ENCODE measurements at regions not wholly inside any gene's neighbourhood (a gene's known extent, or its start where the extent isn't known, plus 50 kb on each side); places are given as distances from the start of the nearest gene placed in this dataset.
"Not testable (repeated sequence)": the region's sequence is repeated elsewhere in the genome, so short reads cannot be mapped to it uniquely, and the experiment has no call there.

DNA sequence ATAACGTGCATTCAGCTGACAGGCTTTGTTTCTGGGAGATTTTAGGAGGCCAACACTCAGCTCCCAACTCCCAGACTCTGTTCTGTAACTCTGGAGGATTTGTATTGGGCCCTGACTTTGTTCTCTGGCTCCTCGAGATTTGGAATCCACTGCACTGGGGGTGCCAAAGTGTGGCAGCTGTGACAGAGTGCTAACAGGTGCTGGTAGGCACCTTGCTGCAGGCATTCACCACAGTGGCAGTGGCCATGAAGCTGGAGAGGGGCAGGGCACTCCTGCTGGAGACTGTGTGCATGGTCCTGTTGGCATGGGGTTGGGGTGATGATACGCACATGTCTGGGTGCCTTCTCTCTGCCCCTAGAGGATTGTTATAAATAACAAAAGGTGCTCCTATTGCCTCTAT lies 1094.9 kb upstream of the SLIT2 start:
- Histone ChIP-seq H3K9me3 (no peaks in the 10 kb centered on the region), H3K27me3 (no peaks in the 10 kb centered on the region), H3K27ac (no peak overlapping the region), H3K4me1 (no peaks in the 10 kb centered on the region), H3K4me3 (no peak overlapping the region), H3K36me3 (no peaks in the 10 kb centered on the region)
- no peak for ATAC-seq
- DNase-seq, result no peak
- intact Hi-C loops (cut with DNase I; ENCODE audit: low total_unique reads), result no loop called here
- TF ChIP-seq, protein P1, sequence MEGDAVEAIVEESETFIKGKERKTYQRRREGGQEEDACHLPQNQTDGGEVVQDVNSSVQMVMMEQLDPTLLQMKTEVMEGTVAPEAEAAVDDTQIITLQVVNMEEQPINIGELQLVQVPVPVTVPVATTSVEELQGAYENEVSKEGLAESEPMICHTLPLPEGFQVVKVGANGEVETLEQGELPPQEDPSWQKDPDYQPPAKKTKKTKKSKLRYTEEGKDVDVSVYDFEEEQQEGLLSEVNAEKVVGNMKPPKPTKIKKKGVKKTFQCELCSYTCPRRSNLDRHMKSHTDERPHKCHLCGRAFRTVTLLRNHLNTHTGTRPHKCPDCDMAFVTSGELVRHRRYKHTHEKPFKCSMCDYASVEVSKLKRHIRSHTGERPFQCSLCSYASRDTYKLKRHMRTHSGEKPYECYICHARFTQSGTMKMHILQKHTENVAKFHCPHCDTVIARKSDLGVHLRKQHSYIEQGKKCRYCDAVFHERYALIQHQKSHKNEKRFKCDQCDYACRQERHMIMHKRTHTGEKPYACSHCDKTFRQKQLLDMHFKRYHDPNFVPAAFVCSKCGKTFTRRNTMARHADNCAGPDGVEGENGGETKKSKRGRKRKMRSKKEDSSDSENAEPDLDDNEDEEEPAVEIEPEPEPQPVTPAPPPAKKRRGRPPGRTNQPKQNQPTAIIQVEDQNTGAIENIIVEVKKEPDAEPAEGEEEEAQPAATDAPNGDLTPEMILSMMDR (IDR thresholded peaks at IDR 0.05 in 4 of 5, conservative IDR thresholded peaks at IDR 0.05 in 1 of 5), result no peak
- TF ChIP-seq POLR2A (IDR thresholded peaks at IDR 0.05), result no peak
- in situ Hi-C loops (cut with MboI; ENCODE audit: low sequenced_read_pairs in 4 of 4), result no loop called here

DNA sequence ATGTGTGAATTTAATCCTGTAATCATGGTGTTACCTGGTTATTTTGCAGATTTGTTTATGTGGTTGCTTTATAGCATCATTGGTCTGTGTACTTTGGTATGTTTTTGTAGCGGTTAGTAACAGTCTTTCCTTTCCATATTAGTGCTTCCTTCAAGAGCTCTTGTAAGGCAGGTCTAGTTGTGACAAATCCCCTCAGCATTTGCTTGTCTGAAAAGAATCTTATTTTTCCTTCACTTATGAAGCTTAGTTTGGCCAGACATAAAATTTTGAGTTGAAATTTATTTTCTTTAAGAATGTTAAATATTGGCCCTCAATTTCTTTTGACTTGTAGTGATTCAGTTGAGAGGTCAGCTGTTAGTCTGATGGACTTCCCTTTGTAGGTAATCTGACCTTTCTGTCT lies 1096.1 kb upstream of the SLIT2 start:
- DNase-seq (no peak), ATAC-seq (no peak)
- in situ Hi-C loops (cut with MboI; ENCODE audit: low sequenced_read_pairs in 4 of 4) (no loop called here), intact Hi-C loops (cut with DNase I; ENCODE audit: low total_unique reads) (no loop called here)
- TF ChIP-seq POLR2A (IDR thresholded peaks at IDR 0.05), result no peak
- TF ChIP-seq, protein P1 (IDR thresholded peaks at IDR 0.05 in 4 of 5, conservative IDR thresholded peaks at IDR 0.05 in 1 of 5), result no peak
- Histone ChIP-seq H3K4me1 (no peaks in the 10 kb centered on the region), H3K9me3 (no peaks in the 10 kb centered on the region), H3K36me3 (no peaks in the 10 kb centered on the region), H3K27me3 (no peaks in the 10 kb centered on the region), H3K4me3 (no peak overlapping the region), H3K27ac (no peak overlapping the region)

DNA sequence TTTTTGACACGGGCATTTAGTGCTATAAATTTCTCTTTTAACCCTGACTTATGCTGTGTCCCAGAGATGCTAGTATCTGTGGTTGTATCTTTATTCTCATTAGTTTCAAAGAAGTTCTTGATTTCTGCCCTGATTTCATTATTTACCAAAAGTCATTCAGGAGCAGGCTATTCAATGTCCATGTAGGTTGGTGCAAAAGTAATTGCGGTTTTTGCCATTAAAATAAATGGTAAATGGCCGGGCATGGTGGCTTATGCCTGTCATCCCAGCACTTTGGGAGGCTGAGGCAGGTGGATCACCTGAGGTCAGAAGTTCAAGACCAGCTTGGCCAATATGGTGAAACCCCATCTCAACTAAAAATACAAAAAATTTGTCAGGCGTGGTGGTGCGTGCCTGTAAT lies 1097.4 kb upstream of the SLIT2 start:
- H3K9me3 ChIP-seq; H3K27ac ChIP-seq; H3K36me3 ChIP-seq; intact Hi-C loops (cut with DNase I; ENCODE audit: low total_unique reads); H3K4me1 ChIP-seq; H3K4me3 ChIP-seq; DNase-seq; in situ Hi-C loops (cut with MboI; ENCODE audit: low sequenced_read_pairs in 4 of 4); H3K27me3 ChIP-seq; ATAC-seq: not testable (repeated sequence)

DNA sequence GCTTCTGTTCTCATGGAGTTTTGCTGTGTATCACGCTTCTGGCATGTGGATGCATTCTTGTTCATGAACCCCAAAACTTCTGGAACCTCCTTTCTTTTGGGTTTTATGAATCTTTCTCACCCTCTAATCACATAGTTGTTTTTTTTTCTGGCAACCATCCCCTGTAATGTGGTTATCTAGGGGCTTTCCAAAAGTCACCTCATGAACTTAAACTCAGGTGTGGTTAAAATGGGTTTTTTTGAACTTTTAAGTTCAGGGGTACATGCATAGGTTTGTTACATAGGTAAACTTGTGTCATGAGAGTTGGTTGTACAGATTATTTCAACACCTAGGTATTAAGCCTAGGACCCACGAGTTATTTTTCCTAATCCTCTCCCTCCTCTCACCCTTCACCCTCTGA lies 1099.4 kb upstream of the SLIT2 start:
- Histone ChIP-seq H3K27me3 (no peaks in the 10 kb centered on the region), H3K4me3 (no peak overlapping the region), H3K4me1 (no peaks in the 10 kb centered on the region), H3K36me3 (no peaks in the 10 kb centered on the region), H3K9me3 (no peaks in the 10 kb centered on the region), H3K27ac (no peak overlapping the region)
- DNase-seq (no peak), ATAC-seq (no peak)
- intact Hi-C loops (cut with DNase I; ENCODE audit: low total_unique reads) (no loop called here), in situ Hi-C loops (cut with MboI; ENCODE audit: low sequenced_read_pairs in 4 of 4) (no loop called here)
- TF ChIP-seq POLR2A (IDR thresholded peaks at IDR 0.05), result no peak
- TF ChIP-seq, protein P1 (IDR thresholded peaks at IDR 0.05 in 4 of 5, conservative IDR thresholded peaks at IDR 0.05 in 1 of 5), result no peak

DNA sequence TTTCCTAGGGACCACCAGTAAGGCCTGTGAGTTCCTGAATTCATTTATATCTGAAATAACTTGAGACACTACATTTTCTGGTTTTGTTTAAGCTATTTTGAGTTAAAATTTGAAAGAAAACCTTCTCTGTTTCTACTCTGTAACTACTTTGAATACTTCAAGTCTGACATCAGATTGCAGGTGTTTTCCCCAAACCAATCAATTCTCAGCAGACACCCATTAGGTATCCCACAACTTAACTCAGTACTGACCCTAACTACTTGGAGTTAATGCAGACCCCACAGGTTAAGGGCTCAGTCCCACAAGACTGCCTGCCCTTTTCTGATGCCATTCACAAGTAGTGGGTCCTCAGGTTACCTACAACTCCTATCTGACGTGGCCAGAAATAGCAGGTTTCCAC lies 1100.0 kb upstream of the SLIT2 start:
- DNase-seq (no peak), ATAC-seq (no peak)
- H3K4me1 ChIP-seq, result no peaks in the 10 kb centered on the region
- intact Hi-C loops (cut with DNase I; ENCODE audit: low total_unique reads) (no loop called here), in situ Hi-C loops (cut with MboI; ENCODE audit: low sequenced_read_pairs in 4 of 4) (no loop called here)
- H3K9me3 ChIP-seq, result no peaks in the 10 kb centered on the region
- H3K36me3 ChIP-seq, result no peaks in the 10 kb centered on the region
- H3K27me3 ChIP-seq, result no peaks in the 10 kb centered on the region
- H3K4me3 ChIP-seq, result no peak overlapping the region
- H3K27ac ChIP-seq, result no peak overlapping the region
- TF ChIP-seq POLR2A (IDR thresholded peaks at IDR 0.05), result no peak
- TF ChIP-seq, protein P1 (IDR thresholded peaks at IDR 0.05 in 4 of 5, conservative IDR thresholded peaks at IDR 0.05 in 1 of 5), result no peak

Measured in gastrocnemius medialis (tissue), 4 donors.